Smooth muscle cell of the brain vasculature (primary cell): ENCODE measurements at regions not wholly inside any gene's neighbourhood (a gene's known extent, or its start where the extent isn't known, plus 50 kb on each side); places are given as distances from the start of the nearest gene placed in this dataset.

Source experiments
- DNase-seq: peaks from one replicate; pipeline ENCODE4 v3.0.0-alpha.2; 2012; ENCODE audit warnings: low read depth, low spot score

- DNase-seq: no peak
Measured at GRCh38 chr6:93964321-93964720, 545.0 kb upstream of the EPHA7 start.

- no peak for DNase-seq
Measured at GRCh38 chr6:93962566-93962965, 543.2 kb upstream of the EPHA7 start.

- no peak for DNase-seq
Measured at GRCh38 chr6:93954584-93954983, 535.2 kb upstream of the EPHA7 start.

- DNase-seq: no peak
Measured at GRCh38 chr6:93943661-93944060, 524.3 kb upstream of the EPHA7 start.

- DNase-seq: no peak
Measured at GRCh38 chr6:93940381-93940780, 521.0 kb upstream of the EPHA7 start.

GRCh38 chr6:93932175-93932574, 512.8 kb upstream of the EPHA7 start:
- no peak for DNase-seq

GRCh38 chr6:93927731-93928130, 508.4 kb upstream of the EPHA7 start:
- DNase-seq: no peak

- no peak for DNase-seq
Measured at GRCh38 chr6:93919365-93919764, 500.0 kb upstream of the EPHA7 start.

GRCh38 chr6:93918258-93918657, 498.9 kb upstream of the EPHA7 start:
- no peak for DNase-seq

- no peak for DNase-seq
Measured at GRCh38 chr6:93917216-93917615, 497.9 kb upstream of the EPHA7 start.

- DNase-seq: no peak
Measured at GRCh38 chr6:93916716-93917115, 497.4 kb upstream of the EPHA7 start.

GRCh38 chr6:93915961-93916360, 496.6 kb upstream of the EPHA7 start:
- no peak for DNase-seq

GRCh38 chr6:93902517-93902916, 483.2 kb upstream of the EPHA7 start:
- DNase-seq: no peak

- no peak for DNase-seq
Measured at GRCh38 chr6:93900142-93900541, 480.8 kb upstream of the EPHA7 start.

GRCh38 chr6:93896081-93896480, 476.7 kb upstream of the EPHA7 start:
- DNase-seq: no peak

- no peak for DNase-seq
Measured at GRCh38 chr6:93894521-93894920, 475.2 kb upstream of the EPHA7 start.

GRCh38 chr6:93889713-93890112, 470.4 kb upstream of the EPHA7 start:
- DNase-seq: no peak

GRCh38 chr6:93886416-93886815, 467.1 kb upstream of the EPHA7 start:
- peak; percentile 95 for DNase-seq

- DNase-seq: no peak
Measured at GRCh38 chr6:93859971-93860370, 440.6 kb upstream of the EPHA7 start.

- DNase-seq: no peak
Measured at GRCh38 chr6:93858213-93858612, 438.9 kb upstream of the EPHA7 start.

GRCh38 chr6:93849857-93850256, 430.5 kb upstream of the EPHA7 start:
- peak; percentile 49 for DNase-seq

GRCh38 chr6:93848031-93848742, 428.8 kb upstream of the EPHA7 start:
- DNase-seq: no peak

GRCh38 chr6:93842178-93842577, 422.8 kb upstream of the EPHA7 start:
- DNase-seq: no peak
